Chondrocyte (in vitro differentiated cells): ENCODE measurements at regions not wholly inside any gene's neighbourhood (a gene's known extent, or its start where the extent isn't known, plus 50 kb on each side); places are given as distances from the start of the nearest gene placed in this dataset.

Experiments
- DNase-seq: peaks from one replicate; pipeline ENCODE4 v3.0.0; 2021; ENCODE audit warnings: mixed read lengths, low spot score
- H3K27ac Mint-ChIP-seq: one replicate; pipeline ENCODE4 v1.8.0; 2021; ENCODE audit warnings: mild to moderate bottlenecking, moderate library complexity, mixed read lengths; ENCODE audit not compliant: unreplicated experiment
- H3K27me3 Mint-ChIP-seq: 2 replicates; pipeline ENCODE4 v1.8.0; 2021; ENCODE audit warnings: low read depth, mixed read lengths
- H3K36me3 Mint-ChIP-seq: 2 replicates; pipeline ENCODE4 v1.8.0; 2021; ENCODE audit warnings: low read depth, mixed read lengths
- H3K4me1 Mint-ChIP-seq: 2 replicates; pipeline ENCODE4 v1.8.0; 2021; ENCODE audit warnings: low read depth, mild to moderate bottlenecking, mixed read lengths
- H3K4me3 Mint-ChIP-seq: one replicate; pipeline ENCODE4 v1.8.0; 2021; ENCODE audit warnings: mild to moderate bottlenecking, moderate library complexity, mixed read lengths; ENCODE audit not compliant: unreplicated experiment
- H3K9me3 Mint-ChIP-seq: 2 replicates; pipeline ENCODE4 v1.8.0; 2021; ENCODE audit warnings: low read depth, mixed read lengths
- CTCF ChIP-seq: fragments of 200-600 bp; sonication (generic); IDR thresholded peaks from 2 replicates; pipeline ENCODE4 v1.5.0; 2021; ENCODE audit warnings: antibody characterized with exemption, mild to moderate bottlenecking, moderate library complexity

GRCh38 chr1:95435611-95436010 is 201.6 kb downstream of the RWDD3 start:
- no peak overlapping the region for H3K27ac Mint-ChIP-seq
- no peak for TF ChIP-seq CTCF
- no peak for DNase-seq
- H3K27me3 Mint-ChIP-seq, result peaks cover 3% of the 10 kb centered on the region
- H3K4me3 Mint-ChIP-seq, result no peak overlapping the region
- H3K9me3 Mint-ChIP-seq, result no peaks in the 10 kb centered on the region
- no peaks in the 10 kb centered on the region for H3K4me1 Mint-ChIP-seq
- H3K36me3 Mint-ChIP-seq, result no peaks in the 10 kb centered on the region

- H3K27me3 Mint-ChIP-seq, result peaks cover 5% of the 10 kb centered on the region
- no peak for DNase-seq
- H3K36me3 Mint-ChIP-seq, result no peaks in the 10 kb centered on the region
- H3K27ac Mint-ChIP-seq, result no peak overlapping the region
- no peaks in the 10 kb centered on the region for H3K4me1 Mint-ChIP-seq
- TF ChIP-seq CTCF, result no peak
- no peak overlapping the region for H3K4me3 Mint-ChIP-seq
- no peaks in the 10 kb centered on the region for H3K9me3 Mint-ChIP-seq
Measured at GRCh38 chr1:95437011-95437410, 203.0 kb downstream of the RWDD3 start.

GRCh38 chr1:95437781-95438180 is 203.8 kb downstream of the RWDD3 start:
- TF ChIP-seq CTCF, result no peak
- no peaks in the 10 kb centered on the region for H3K4me1 Mint-ChIP-seq
- no peaks in the 10 kb centered on the region for H3K36me3 Mint-ChIP-seq
- H3K9me3 Mint-ChIP-seq, result no peaks in the 10 kb centered on the region
- no peak overlapping the region for H3K27ac Mint-ChIP-seq
- no peak overlapping the region for H3K4me3 Mint-ChIP-seq
- peaks cover 5% of the 10 kb centered on the region for H3K27me3 Mint-ChIP-seq
- no peak for DNase-seq

- DNase-seq, result no peak
- Mint-ChIP-seq H3K36me3 (no peaks in the 10 kb centered on the region), H3K9me3 (no peaks in the 10 kb centered on the region), H3K4me1 (no peaks in the 10 kb centered on the region), H3K27me3 (peaks cover 5% of the 10 kb centered on the region), H3K27ac (no peak overlapping the region), H3K4me3 (no peak overlapping the region)
- no peak for TF ChIP-seq CTCF
Measured at GRCh38 chr1:95438218-95438948, 204.4 kb downstream of the RWDD3 start.

- TF ChIP-seq CTCF, result no peak
- no peak overlapping the region for H3K27ac Mint-ChIP-seq
- DNase-seq, result no peak
- peaks cover 12% of the 10 kb centered on the region for H3K27me3 Mint-ChIP-seq
- no peak overlapping the region for H3K4me3 Mint-ChIP-seq
- no peaks in the 10 kb centered on the region for H3K4me1 Mint-ChIP-seq
- H3K36me3 Mint-ChIP-seq, result no peaks in the 10 kb centered on the region
- H3K9me3 Mint-ChIP-seq, result no peaks in the 10 kb centered on the region
Measured at GRCh38 chr1:95440511-95440910, 206.5 kb downstream of the RWDD3 start.
